Peyer's patch (tissue), 4 donors: ENCODE measurements at regions not wholly inside any gene's neighbourhood (a gene's known extent, or its start where the extent isn't known, plus 50 kb on each side); places are given as distances from the start of the nearest gene placed in this dataset.

Experiments used
- DNase-seq, 3 donors: peaks; one replicate each; pipeline ENCODE4 v3.0.0-alpha.2; 2017 to 2019
- H3K27ac ChIP-seq, 4 donors: fragments of 200-600 bp; sonication (generic); one replicate each; pipeline ENCODE4 v1.5.1; 2016 to 2019
- H3K27me3 ChIP-seq, 2 donors: fragments of 200-600 bp; sonication (generic); one replicate each; pipeline ENCODE4 v1.5.1; 2019
- H3K36me3 ChIP-seq, 3 donors: fragments of 200-600 bp; sonication (generic); one replicate each; pipeline ENCODE4 v1.5.1; 2016 to 2019
- H3K4me1 ChIP-seq, 4 donors: fragments of 200-600 bp; sonication (generic); one replicate each; pipeline ENCODE4 v1.5.1; 2016 to 2019
- H3K4me3 ChIP-seq, 4 donors: fragments of 200-600 bp; sonication (generic); 1 replicate in 3 of 4; 2 replicates in 1 of 4; pipeline ENCODE4 v1.5.1; 2016 to 2019; ENCODE audit warnings: mild to moderate bottlenecking in 1 of 4
- H3K9me3 ChIP-seq, 4 donors: fragments of 200-600 bp; sonication (generic); one replicate each; pipeline ENCODE4 v1.5.1; 2016 to 2019; ENCODE audit warnings: mild to moderate bottlenecking in 1 of 4
- POLR2A ChIP-seq, 2 donors: fragments of 450-650 bp; IDR thresholded peaks; one replicate each; pipeline ENCODE4 v1.5.1; 2017; ENCODE audit warnings: antibody characterized with exemption in 2 of 2, mild to moderate bottlenecking in 2 of 2, moderate library complexity in 2 of 2
- TF ChIP-seq, protein P1 (sequence below), 6 experiments: fragments of 450-650 bp in 4 of 6; fragments of 200-600 bp in 2 of 6; sonication (generic) in 1 of 6; IDR thresholded peaks; one replicate each; pipeline ENCODE4 v1.5.1; 2017 to 2019; ENCODE audit warnings: antibody characterized with exemption in 6 of 6, mild to moderate bottlenecking in 3 of 6, moderate library complexity in 1 of 6

DNA sequence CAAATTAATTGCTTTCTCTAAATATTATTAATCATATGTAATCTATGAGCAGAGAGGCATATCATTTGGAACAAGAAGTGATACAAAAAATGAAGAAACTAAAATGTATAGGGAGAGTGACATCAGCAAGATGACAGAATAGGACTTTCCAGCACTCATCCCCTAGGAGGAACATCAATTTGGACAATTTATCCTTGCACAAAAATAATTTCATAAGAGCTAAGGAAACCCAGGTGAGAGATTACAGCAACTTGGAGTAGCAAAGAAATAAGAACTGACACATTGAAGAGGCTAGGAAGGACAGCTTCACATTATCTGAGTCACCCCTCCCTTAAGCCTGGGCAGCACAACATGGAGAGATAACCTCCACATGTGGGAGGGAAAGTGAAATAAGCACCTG, 347.5 kb downstream of the MAFB start:
- DNase-seq = no peak
- H3K36me3 ChIP-seq = no peaks in the 10 kb centered on the region
- H3K9me3 ChIP-seq = peaks cover 0 to 5% (median 2%) of the 10 kb centered on the region in 4 donors
- TF ChIP-seq, protein P1, sequence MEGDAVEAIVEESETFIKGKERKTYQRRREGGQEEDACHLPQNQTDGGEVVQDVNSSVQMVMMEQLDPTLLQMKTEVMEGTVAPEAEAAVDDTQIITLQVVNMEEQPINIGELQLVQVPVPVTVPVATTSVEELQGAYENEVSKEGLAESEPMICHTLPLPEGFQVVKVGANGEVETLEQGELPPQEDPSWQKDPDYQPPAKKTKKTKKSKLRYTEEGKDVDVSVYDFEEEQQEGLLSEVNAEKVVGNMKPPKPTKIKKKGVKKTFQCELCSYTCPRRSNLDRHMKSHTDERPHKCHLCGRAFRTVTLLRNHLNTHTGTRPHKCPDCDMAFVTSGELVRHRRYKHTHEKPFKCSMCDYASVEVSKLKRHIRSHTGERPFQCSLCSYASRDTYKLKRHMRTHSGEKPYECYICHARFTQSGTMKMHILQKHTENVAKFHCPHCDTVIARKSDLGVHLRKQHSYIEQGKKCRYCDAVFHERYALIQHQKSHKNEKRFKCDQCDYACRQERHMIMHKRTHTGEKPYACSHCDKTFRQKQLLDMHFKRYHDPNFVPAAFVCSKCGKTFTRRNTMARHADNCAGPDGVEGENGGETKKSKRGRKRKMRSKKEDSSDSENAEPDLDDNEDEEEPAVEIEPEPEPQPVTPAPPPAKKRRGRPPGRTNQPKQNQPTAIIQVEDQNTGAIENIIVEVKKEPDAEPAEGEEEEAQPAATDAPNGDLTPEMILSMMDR (IDR thresholded peaks at IDR 0.05) = no peak
- TF ChIP-seq POLR2A (IDR thresholded peaks at IDR 0.05) = no peak
- no peaks in the 10 kb centered on the region for H3K4me1 ChIP-seq
- no peak overlapping the region for H3K27ac ChIP-seq
- H3K27me3 ChIP-seq = no peaks in the 10 kb centered on the region
- no peak overlapping the region for H3K4me3 ChIP-seq

DNA sequence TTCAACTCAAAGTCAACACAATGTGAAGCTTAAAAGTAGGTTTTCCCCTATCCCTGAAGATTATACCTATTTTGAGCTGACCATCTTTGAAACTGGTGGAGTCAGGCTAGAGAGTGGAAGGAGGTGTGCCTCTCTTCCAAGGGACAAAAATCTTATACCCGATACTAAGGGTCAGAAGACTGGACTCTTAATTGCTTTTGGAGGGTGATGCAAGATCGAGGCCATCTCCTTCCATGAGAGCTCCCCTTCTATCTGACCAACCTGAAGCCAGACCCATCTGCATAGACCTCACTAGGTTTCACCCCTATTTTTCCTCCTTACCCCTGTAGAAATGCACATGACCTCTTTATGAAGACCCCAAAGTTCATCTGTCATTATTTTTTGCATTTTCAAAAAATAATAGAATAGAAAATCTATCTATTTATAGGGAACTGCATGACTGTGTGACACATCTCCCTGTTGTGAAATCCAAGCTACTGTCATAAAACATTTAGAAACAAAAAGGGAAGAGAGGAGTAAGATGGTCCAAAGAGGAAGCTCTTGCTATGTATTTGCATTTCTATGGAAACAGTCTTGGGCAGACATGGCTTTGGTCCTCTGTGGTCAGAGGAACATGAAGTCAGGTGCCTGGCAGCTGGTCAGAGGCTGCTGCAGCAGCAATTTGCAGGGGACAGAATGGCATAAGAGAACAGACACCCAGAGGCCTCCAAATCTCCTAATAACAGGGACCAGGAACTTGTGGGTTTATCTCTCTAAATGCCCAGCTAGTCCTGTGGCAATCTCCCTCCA, 349.2 kb downstream of the MAFB start:
- peak overlapping the region in 1 of 4 donors; percentile 31 for H3K27ac ChIP-seq
- peak in 1 of 3 donors; percentile 53 for DNase-seq

DNA sequence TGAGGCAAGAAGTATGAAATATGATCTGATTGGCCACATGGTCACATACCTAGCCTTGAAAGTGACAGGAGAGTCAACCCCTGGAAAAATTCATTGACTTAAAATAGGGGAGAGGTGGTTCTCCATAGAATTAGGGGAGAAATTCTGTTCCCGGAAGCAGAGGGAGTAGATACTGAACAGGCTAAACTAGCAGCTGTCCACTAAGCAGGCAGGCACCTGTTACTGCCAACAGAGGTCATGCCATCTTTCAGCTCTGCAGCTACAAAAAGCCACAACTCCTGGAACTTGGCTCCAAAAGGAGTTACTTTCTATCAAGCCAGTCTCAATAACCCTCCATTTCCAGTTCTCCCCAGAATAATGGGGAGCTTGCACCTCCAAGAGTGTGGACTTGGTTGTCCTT, 352.5 kb downstream of the MAFB start:
- Histone ChIP-seq H3K36me3 (no peaks in the 10 kb centered on the region), H3K27ac (no peak overlapping the region), H3K4me1 (no peaks in the 10 kb centered on the region), H3K9me3 (no peaks in the 10 kb centered on the region), H3K4me3 (no peak overlapping the region), H3K27me3 (no peaks in the 10 kb centered on the region)
- TF ChIP-seq, protein P1 (IDR thresholded peaks at IDR 0.05) = no peak
- no peak for DNase-seq

More for the DNA sequence above, 349.2 kb downstream of the MAFB start:
- Histone ChIP-seq H3K4me3 (no peak overlapping the region), H3K9me3 (peaks cover 0 to 5% (median 2%) of the 10 kb centered on the region in 4 donors), H3K36me3 (no peaks in the 10 kb centered on the region), H3K4me1 (no peaks in the 10 kb centered on the region), H3K27me3 (no peaks in the 10 kb centered on the region)
- TF ChIP-seq POLR2A (IDR thresholded peaks at IDR 0.05) = no peak
- TF ChIP-seq, protein P1 (IDR thresholded peaks at IDR 0.05) = no peak

DNA sequence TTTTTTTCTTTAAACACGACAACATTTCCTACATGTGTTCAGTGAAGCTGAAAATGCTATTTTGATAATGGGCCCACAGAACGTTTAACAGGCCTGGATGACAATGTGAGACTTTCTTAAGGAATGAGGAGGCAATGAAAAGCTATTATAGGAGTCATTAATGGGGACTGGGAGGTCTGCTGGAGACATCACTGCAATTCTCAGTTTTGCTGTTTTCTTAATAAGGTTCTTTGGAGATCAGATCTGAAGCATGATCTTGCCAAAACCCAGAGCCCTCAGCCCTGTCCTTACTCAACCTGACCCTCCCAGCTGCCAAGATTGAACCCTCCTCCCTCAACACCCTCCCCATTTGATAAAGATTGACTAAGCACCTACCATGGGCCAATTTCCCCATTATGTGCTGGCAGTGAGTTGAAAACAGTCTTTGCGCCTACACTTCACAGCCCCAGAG, 353.1 kb downstream of the MAFB start:
- TF ChIP-seq, protein P1 (IDR thresholded peaks at IDR 0.05) = no peak
- TF ChIP-seq POLR2A (IDR thresholded peaks at IDR 0.05) = no peak
- H3K27me3 ChIP-seq = no peaks in the 10 kb centered on the region
- no peak for DNase-seq

DNA sequence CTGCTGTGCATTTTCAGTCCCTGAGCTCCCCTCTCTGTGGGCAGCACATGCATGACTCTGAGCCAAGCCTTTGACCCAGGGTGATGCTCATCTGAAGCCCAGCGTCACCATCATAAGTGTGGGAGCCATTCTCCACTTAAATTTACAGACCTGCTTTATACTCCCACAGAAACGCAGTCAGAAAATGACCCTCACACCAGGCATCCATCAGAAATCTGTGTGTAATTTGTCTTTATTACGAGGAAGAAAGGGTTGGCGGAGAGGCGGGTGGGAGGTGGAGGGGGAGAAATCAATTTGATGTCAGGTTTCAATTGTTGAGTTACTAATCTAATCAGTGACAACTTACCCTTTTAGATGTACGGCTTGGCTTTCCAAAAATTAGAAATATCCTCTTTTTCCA, 353.6 kb downstream of the MAFB start:
- DNase-seq = no peak
- no peak overlapping the region for H3K4me3 ChIP-seq
- no peaks in the 10 kb centered on the region for H3K4me1 ChIP-seq
- H3K36me3 ChIP-seq = no peaks in the 10 kb centered on the region
- H3K27me3 ChIP-seq = no peaks in the 10 kb centered on the region
- TF ChIP-seq POLR2A (IDR thresholded peaks at IDR 0.05) = no peak
- no peak overlapping the region for H3K27ac ChIP-seq
- H3K9me3 ChIP-seq = no peaks in the 10 kb centered on the region

More for the DNA sequence above, 353.1 kb downstream of the MAFB start:
- H3K4me1 ChIP-seq = no peaks in the 10 kb centered on the region
- no peaks in the 10 kb centered on the region for H3K36me3 ChIP-seq
- no peak overlapping the region for H3K4me3 ChIP-seq
- H3K27ac ChIP-seq = no peak overlapping the region
- H3K9me3 ChIP-seq = no peaks in the 10 kb centered on the region

DNA sequence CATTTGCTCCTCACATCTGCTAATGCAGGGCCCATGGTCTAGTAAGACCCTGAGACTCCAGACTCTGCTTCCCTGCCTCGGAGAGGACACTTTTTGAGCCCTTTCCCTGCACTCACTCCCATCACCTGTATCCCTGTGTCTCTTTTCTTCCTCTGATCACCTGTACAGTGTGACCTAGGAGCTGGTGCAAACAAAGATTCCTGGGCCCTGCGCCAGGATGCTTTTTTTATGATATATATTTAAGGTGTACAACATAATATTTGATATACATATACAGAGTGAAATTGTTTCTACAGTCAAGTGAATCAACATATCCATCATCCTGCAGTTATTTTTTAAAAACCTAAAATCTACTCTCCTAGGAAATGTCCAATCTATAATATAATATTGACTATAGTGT, 355.4 kb downstream of the MAFB start:
- Histone ChIP-seq H3K27me3 (no peaks in the 10 kb centered on the region), H3K27ac (no peak overlapping the region), H3K4me1 (no peaks in the 10 kb centered on the region), H3K9me3 (no peaks in the 10 kb centered on the region), H3K36me3 (no peaks in the 10 kb centered on the region), H3K4me3 (no peak overlapping the region)
- DNase-seq = no peak
- TF ChIP-seq, protein P1 (IDR thresholded peaks at IDR 0.05) = no peak
- TF ChIP-seq POLR2A (IDR thresholded peaks at IDR 0.05) = no peak
